Heart left ventricle (tissue), 16 donors: ENCODE measurements at regions not wholly inside any gene's neighbourhood (a gene's known extent, or its start where the extent isn't known, plus 50 kb on each side); places are given as distances from the start of the nearest gene placed in this dataset.

Experiments used
- ATAC-seq, 4 donors: fragments of 200-7000 bp; cut with Tn5 transposase; one replicate each; pipeline ENCODE4 v1.9.1; 2020 to 2022; ENCODE audit warnings: moderate library complexity in 4 of 4, mild to moderate bottlenecking in 3 of 4, moderate number of reproducible peaks in 1 of 4
- DNase-seq, 5 donors: peaks; one replicate each; pipeline ENCODE4 v3.0.0-alpha.2; 2020
- H3K27ac ChIP-seq, 12 donors: fragments of 200-600 bp; sonication (generic) in 4 of 12; one replicate each; pipeline versions ENCODE4 v1.5.0 to v1.8.0; 2016 to 2022; ENCODE audit warnings: mild to moderate bottlenecking in 2 of 12
- H3K27me3 ChIP-seq, 9 donors: fragments of 200-600 bp; sonication (generic) in 2 of 9; one replicate each; pipeline versions ENCODE4 v1.5.1 to v1.8.0; 2016 to 2022; ENCODE audit warnings: mild to moderate bottlenecking in 3 of 9
- H3K36me3 ChIP-seq, 9 donors: fragments of 200-600 bp; sonication (generic) in 2 of 9; one replicate each; pipeline versions ENCODE4 v1.5.0 to v1.8.0; 2018 to 2022; ENCODE audit warnings: mild to moderate bottlenecking in 2 of 9
- H3K4me1 ChIP-seq, 12 donors: fragments of 200-600 bp; sonication (generic) in 4 of 12; one replicate each; pipeline versions ENCODE4 v1.5.0 to v1.8.0; 2016 to 2022; ENCODE audit warnings: mild to moderate bottlenecking in 3 of 12
- H3K4me3 ChIP-seq, 12 donors: fragments of 200-600 bp; sonication (generic) in 4 of 12; one replicate each; pipeline versions ENCODE4 v1.5.0 to v1.8.0; 2017 to 2022; ENCODE audit warnings: mild to moderate bottlenecking in 9 of 12, moderate library complexity in 4 of 12
- H3K9me3 ChIP-seq, 12 donors: fragments of 200-600 bp; sonication (generic) in 4 of 12; one replicate each; pipeline versions ENCODE4 v1.5.0 to v1.8.0; 2016 to 2022; ENCODE audit warnings: mild to moderate bottlenecking in 1 of 12
- POLR2A ChIP-seq, 2 donors: fragments of 450-650 bp; IDR thresholded peaks; one replicate each; pipeline ENCODE4 v1.6.1; 2017; ENCODE audit warnings: antibody characterized with exemption in 2 of 2, mild to moderate bottlenecking in 2 of 2, moderate library complexity in 2 of 2
- WGBS, 4 donors: extraction: QIAGEN DNeasy Blood & Tissue Kit in 2 of 4; methylation state at CpG; one replicate each; pipeline versions ENCODE4 v1.1.5 to v1.1.7; 2013 to 2018; 5-methylcytosine and 5-hydroxymethylcytosine counted together
- intact Hi-C, 10 donors: fragments of 100-400 bp; cut with DNase I; formaldehyde crosslinking; loops; one replicate each; pipeline versions ENCODE4 v1.11.1 to v1.14.2; 2022
- TF ChIP-seq, protein P1 (sequence below), 12 donors: fragments of 200-600 bp; sonication (generic) in 4 of 12; IDR thresholded peaks; one replicate each; pipeline versions ENCODE4 v1.5.0 to v1.8.0; 2018 to 2022; ENCODE audit warnings: antibody characterized with exemption in 12 of 12, mild to moderate bottlenecking in 5 of 12
- donor health status: ischemic (EF 13 %, LVEDD 7.1; RV severe dilation, severe dysfunction).
- donor health status: healthy with polysubstance abuse.
- donor health status: DM: no; HTN: yes; CAD: no.
- donor health status: DM: no; HTN: no; CAD: no.
- donor health status: ischemic (EF 25% LVEDD 6.9; RV normal size, moderate dysfunction).
- donor health status: ischemic (EF 25% LVEDD 5.7; RV mildly dilated, moderate dysfunction).
- donor health status: healthy.
- donor health status: DM: yes; HTN: yes; CAD: no.
- donor health status: ischemic (EF 35%, LVEDD 5.7; RV mildly dilated, moderate dysfunction).
- donor health status: nonischemic (EF 11% LVEDD 7.7; RV severe dilation, severe dysfunction).
- donor health status: DM: yes; HTN: yes; CAD: no.
- donor health status: PGD.
- donor health status: ischemic (EF 29% LVEDD 5.4; RV normal size, mild dysfunction).
- donor health status: nonischemic (EF 23%, LVEDD 6.1; RV moderate dilation, normal function).

DNA sequence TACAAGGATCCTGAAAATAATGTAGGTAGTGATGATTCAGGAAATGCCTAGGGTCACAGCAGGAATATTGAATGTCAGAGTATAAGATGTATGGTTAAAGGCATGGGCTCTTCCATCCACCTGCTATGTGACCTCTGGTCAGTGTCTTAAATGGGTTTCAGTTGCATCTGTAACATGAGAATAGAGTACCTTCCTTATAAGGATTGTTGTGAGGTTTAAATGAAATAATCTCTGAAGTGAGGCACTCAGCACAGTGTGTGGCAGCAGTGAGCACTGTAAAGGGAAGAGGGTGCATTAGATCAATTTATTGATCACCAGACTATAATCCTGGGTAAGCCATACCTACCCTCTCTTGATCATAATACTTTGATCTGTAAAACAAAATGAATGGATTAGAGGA lies 319.1 kb downstream of the SLC4A3 start:
- no peak overlapping the region for H3K27ac ChIP-seq
- intact Hi-C loops, result no loop called here
- no peaks in the 10 kb centered on the region for H3K4me1 ChIP-seq
- H3K27me3 ChIP-seq, result no peaks in the 10 kb centered on the region
- no peaks in the 10 kb centered on the region for H3K36me3 ChIP-seq
- TF ChIP-seq POLR2A (IDR thresholded peaks at IDR 0.05), result no peak
- TF ChIP-seq, protein P1, sequence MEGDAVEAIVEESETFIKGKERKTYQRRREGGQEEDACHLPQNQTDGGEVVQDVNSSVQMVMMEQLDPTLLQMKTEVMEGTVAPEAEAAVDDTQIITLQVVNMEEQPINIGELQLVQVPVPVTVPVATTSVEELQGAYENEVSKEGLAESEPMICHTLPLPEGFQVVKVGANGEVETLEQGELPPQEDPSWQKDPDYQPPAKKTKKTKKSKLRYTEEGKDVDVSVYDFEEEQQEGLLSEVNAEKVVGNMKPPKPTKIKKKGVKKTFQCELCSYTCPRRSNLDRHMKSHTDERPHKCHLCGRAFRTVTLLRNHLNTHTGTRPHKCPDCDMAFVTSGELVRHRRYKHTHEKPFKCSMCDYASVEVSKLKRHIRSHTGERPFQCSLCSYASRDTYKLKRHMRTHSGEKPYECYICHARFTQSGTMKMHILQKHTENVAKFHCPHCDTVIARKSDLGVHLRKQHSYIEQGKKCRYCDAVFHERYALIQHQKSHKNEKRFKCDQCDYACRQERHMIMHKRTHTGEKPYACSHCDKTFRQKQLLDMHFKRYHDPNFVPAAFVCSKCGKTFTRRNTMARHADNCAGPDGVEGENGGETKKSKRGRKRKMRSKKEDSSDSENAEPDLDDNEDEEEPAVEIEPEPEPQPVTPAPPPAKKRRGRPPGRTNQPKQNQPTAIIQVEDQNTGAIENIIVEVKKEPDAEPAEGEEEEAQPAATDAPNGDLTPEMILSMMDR (IDR thresholded peaks at IDR 0.05), result no peak
- no peak overlapping the region for H3K4me3 ChIP-seq
- DNase-seq (no peak), ATAC-seq (no peak)
- H3K9me3 ChIP-seq, result no peaks in the 10 kb centered on the region

- intact Hi-C loops, result no loop called here
- Histone ChIP-seq H3K9me3 (no peaks in the 10 kb centered on the region), H3K4me1 (no peaks in the 10 kb centered on the region), H3K27me3 (no peaks in the 10 kb centered on the region), H3K27ac (no peak overlapping the region), H3K4me3 (no peak overlapping the region), H3K36me3 (no peaks in the 10 kb centered on the region)
- no peak for TF ChIP-seq POLR2A (IDR thresholded peaks at IDR 0.05)
- 82 to 88% (median 85%) methylated on average over 3 of the region's 3 CpGs for WGBS, 4 donors
- no peak for ATAC-seq
- DNase-seq, result no peak
Measured at GRCh38 chr2:219947575-219947974, 320.1 kb downstream of the SLC4A3 start.

DNA sequence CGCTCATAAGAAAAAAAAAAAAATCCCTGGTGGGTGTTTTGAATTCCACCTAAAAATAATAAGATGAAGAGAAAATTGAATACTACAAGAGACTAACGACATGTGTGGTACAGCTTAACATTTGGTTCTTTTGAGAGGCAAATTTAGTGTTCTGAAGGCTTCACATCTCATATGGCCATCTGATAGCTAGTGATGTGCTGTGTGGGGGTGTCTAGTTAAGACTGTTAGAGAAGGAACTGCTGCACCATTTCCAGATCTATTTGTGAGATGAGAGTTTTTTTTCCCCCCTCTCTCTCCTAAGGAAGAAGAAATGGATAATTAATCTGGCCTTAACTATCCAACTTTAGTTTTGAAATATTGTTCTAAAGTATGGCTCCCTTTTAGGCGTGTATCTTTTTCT lies 321.6 kb downstream of the SLC4A3 start:
- ATAC-seq (no peak), DNase-seq (no peak)
- no peaks in the 10 kb centered on the region for H3K4me1 ChIP-seq
- no peak overlapping the region for H3K27ac ChIP-seq
- H3K4me3 ChIP-seq, result no peak overlapping the region
- 84 to 89% (median 84%) methylated on average over 3 of the region's 3 CpGs for WGBS, 4 donors
- no peaks in the 10 kb centered on the region for H3K36me3 ChIP-seq
- TF ChIP-seq, protein P1 (IDR thresholded peaks at IDR 0.05), result no peak
- intact Hi-C loops, result no loop called here
- H3K27me3 ChIP-seq, result no peaks in the 10 kb centered on the region
- H3K9me3 ChIP-seq, result no peaks in the 10 kb centered on the region

- no peaks in the 10 kb centered on the region for H3K27me3 ChIP-seq
- H3K27ac ChIP-seq, result no peak overlapping the region
- TF ChIP-seq POLR2A (IDR thresholded peaks at IDR 0.05), result no peak
- TF ChIP-seq, protein P1 (IDR thresholded peaks at IDR 0.05), result no peak
- H3K4me1 ChIP-seq, result no peaks in the 10 kb centered on the region
- intact Hi-C loops, result no loop called here
- peaks cover 0 to 6% (median 0%) of the 10 kb centered on the region in 12 donors for H3K9me3 ChIP-seq
- H3K36me3 ChIP-seq, result no peaks in the 10 kb centered on the region
- ATAC-seq, result no peak
- H3K4me3 ChIP-seq, result no peak overlapping the region
- DNase-seq, result no peak
Measured at GRCh38 chr2:219951099-219951498, 323.7 kb downstream of the SLC4A3 start.

GRCh38 chr2:219954331-219954730 lies 326.9 kb downstream of the SLC4A3 start:
- no peak for TF ChIP-seq POLR2A (IDR thresholded peaks at IDR 0.05)
- TF ChIP-seq, protein P1 (IDR thresholded peaks at IDR 0.05), result no peak
- no peaks in the 10 kb centered on the region for H3K4me1 ChIP-seq
- H3K4me3 ChIP-seq, result no peak overlapping the region
- peaks cover 0 to 20% (median 6%) of the 10 kb centered on the region in 12 donors for H3K9me3 ChIP-seq
- DNase-seq (no peak), ATAC-seq (no peak)
- no peak overlapping the region for H3K27ac ChIP-seq
- 51 to 66% (median 53%) methylated on average over 1 of the region's 1 CpG for WGBS, 4 donors
- no peaks in the 10 kb centered on the region for H3K27me3 ChIP-seq
- intact Hi-C loops, result no loop called here
- H3K36me3 ChIP-seq, result no peaks in the 10 kb centered on the region
